ENCODE measurements at regions not wholly inside any gene's neighbourhood (a gene's known extent, or its start where the extent isn't known, plus 50 kb on each side); places are given as distances from the start of the nearest gene placed in this dataset.

- no peak overlapping the region for H3K4me3 ChIP-seq (replicated peaks; ENCODE audit: low read depth, low read length)
- DNase-seq (ENCODE audit: low read depth), result no peak
- TF ChIP-seq CTCF (IDR thresholded peaks at IDR 0.05; ENCODE audit: low read length, missing control alignments), result no peak
Measured at GRCh38 chr13:33462109-33462508, 176.6 kb upstream of the STARD13 start.

- no peak for DNase-seq (ENCODE audit: low read depth)
- no peak for TF ChIP-seq CTCF (IDR thresholded peaks at IDR 0.05; ENCODE audit: low read length, missing control alignments)
Measured at GRCh38 chr13:33464345-33464744, 178.8 kb upstream of the STARD13 start.

GRCh38 chr13:33466262-33466661, 180.7 kb upstream of the STARD13 start:
- no peak for DNase-seq (ENCODE audit: low read depth)
- TF ChIP-seq CTCF (IDR thresholded peaks at IDR 0.05; ENCODE audit: low read length, missing control alignments), result peak; percentile 8
- H3K4me3 ChIP-seq (replicated peaks; ENCODE audit: low read depth, low read length), result no peak overlapping the region

More at GRCh38 chr13:33464345-33464744, 178.8 kb upstream of the STARD13 start:
- no peak overlapping the region for H3K4me3 ChIP-seq (replicated peaks; ENCODE audit: low read depth, low read length)

- no peak for DNase-seq (ENCODE audit: low read depth)
- no peak for TF ChIP-seq CTCF (IDR thresholded peaks at IDR 0.05; ENCODE audit: low read length, missing control alignments)
- no peak overlapping the region for H3K4me3 ChIP-seq (replicated peaks; ENCODE audit: low read depth, low read length)
Measured at GRCh38 chr13:33467556-33467955, 182.0 kb upstream of the STARD13 start.

GRCh38 chr13:33471204-33471603, 185.6 kb upstream of the STARD13 start:
- TF ChIP-seq CTCF (IDR thresholded peaks at IDR 0.05; ENCODE audit: low read length, missing control alignments), result no peak
- no peak for DNase-seq (ENCODE audit: low read depth)
- H3K4me3 ChIP-seq (replicated peaks; ENCODE audit: low read depth, low read length), result no peak overlapping the region

- no peak for DNase-seq (ENCODE audit: low read depth)
- TF ChIP-seq CTCF (IDR thresholded peaks at IDR 0.05; ENCODE audit: low read length, missing control alignments), result no peak
- H3K4me3 ChIP-seq (replicated peaks; ENCODE audit: low read depth, low read length), result no peak overlapping the region
Measured at GRCh38 chr13:33472446-33472845, 186.9 kb upstream of the STARD13 start.

GRCh38 chr13:33479105-33479504, 193.6 kb upstream of the STARD13 start:
- DNase-seq (ENCODE audit: low read depth), result no peak
- no peak overlapping the region for H3K4me3 ChIP-seq (replicated peaks; ENCODE audit: low read depth, low read length)
- TF ChIP-seq CTCF (IDR thresholded peaks at IDR 0.05; ENCODE audit: low read length, missing control alignments), result no peak
